GM21381 (cell line): ENCODE measurements at regions not wholly inside any gene's neighbourhood (a gene's known extent, or its start where the extent isn't known, plus 50 kb on each side); places are given as distances from the start of the nearest gene placed in this dataset.
A peak's percentile ranks its signal among the peaks of the same experiment; 100 is the strongest.
"Not testable (repeated sequence)": the region's sequence is repeated elsewhere in the genome, so short reads cannot be mapped to it uniquely, and the experiment has no call there.

ENCODE experiments used
- ATAC-seq: cut with Tn5 transposase; IDR thresholded peaks from one replicate; pipeline ENCODE4 v1.9.1; 2021; ENCODE audit warnings: mild to moderate bottlenecking, moderate library complexity; ENCODE audit not compliant: unreplicated experiment

- no peak for ATAC-seq
Measured at GRCh38 chr5:174811438-174811837, 87.1 kb downstream of the MSX2 start.

DNA sequence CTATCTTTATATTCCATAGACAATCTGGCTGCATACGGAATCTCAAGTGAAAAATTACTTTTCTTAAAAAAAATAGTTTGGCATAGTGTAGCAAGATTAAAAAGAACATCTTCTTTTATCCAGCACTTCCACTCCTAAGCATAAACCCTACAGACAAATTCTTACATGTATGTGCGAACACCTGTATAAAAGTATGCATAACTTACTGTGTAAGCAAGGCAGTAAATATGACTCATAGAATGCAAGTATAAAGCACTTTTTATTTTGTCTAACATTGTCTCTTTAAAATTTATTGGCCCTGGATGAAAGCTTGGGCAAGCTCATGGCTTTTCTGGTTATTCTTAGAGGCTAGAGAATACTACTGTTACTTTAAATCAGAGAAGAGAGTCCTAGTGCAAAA, 86.4 kb downstream of the MSX2 start:
- no peak for ATAC-seq

GRCh38 chr5:174807471-174807870, 83.1 kb downstream of the MSX2 start:
- ATAC-seq, result no peak

DNA sequence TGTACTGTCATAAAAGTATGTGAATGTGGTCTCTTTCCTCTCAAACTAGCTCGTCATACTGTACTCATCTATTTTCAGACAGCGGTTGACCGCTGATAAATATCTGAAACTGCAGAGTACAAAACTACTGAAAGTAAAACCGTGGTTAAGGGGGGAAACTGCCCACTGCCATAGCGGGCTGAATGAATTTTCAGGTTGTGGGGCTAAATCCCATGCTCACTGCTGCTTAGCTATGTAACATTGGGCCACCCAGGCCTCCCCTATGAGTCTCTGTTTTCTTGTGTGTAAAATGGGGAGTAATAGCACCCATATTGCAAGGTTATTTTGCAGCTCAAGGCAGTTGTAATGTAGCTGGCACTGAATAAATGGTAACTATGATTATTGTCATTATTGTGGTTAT, 82.3 kb downstream of the MSX2 start:
- no peak for ATAC-seq

DNA sequence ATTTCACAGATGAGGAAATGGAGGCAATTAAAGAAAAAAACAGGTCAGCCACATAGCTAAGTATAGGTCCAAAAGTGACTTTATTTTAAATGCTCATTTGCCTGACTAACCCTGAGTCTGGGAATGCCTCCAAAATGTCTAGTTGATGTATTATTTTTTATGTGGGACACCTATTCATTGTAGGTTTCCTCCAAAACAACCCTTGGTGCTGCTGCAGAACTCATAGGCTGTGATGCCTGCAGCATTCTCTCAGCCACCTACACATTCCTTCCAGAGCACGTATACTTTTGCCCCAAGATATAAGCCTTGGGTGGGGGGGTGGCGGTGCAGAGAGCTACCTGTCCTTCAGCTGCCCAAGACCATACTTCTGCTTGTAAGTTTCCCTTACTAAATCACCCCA, 77.4 kb downstream of the MSX2 start:
- ATAC-seq, result no peak

GRCh38 chr5:174800435-174800834, 76.1 kb downstream of the MSX2 start:
- no peak for ATAC-seq

DNA sequence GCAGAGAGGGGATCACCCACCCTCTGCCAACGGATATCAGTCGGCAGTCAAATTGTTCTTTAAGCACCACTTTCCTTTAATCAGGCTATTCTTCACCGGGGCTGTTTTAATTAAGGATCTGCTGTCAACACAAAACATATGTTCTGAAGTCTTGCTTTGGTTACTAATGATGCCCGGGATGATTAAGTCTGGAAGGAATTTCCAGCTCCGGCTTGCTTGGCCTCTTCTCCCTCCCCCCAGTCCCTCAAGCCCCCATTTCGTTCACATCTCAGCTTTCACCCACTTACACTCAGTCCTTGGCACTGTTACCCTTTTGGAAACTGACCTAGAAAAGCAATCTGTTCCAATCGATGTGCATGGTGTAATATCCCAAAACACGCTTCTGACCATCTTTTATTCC, 74.7 kb downstream of the MSX2 start:
- no peak for ATAC-seq

DNA sequence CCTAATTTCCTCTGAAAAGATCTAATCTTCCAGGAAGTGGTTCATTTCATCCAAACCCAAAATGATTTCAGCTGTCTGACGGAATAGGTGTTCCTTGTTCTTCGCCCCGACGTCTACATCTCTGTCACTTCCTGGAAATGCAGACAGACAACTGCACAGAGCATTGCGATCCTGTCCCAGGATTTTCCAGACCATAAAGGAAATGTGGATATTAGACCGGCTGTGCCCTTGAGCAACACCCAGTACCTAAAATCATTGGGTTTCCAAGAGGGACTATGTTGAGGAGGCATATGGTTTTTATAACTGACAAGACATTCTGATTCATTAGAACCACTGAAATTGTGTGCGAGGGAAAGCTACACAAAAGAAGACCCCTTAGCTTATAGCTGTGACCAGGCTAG, 74.2 kb downstream of the MSX2 start:
- ATAC-seq, result no peak

DNA sequence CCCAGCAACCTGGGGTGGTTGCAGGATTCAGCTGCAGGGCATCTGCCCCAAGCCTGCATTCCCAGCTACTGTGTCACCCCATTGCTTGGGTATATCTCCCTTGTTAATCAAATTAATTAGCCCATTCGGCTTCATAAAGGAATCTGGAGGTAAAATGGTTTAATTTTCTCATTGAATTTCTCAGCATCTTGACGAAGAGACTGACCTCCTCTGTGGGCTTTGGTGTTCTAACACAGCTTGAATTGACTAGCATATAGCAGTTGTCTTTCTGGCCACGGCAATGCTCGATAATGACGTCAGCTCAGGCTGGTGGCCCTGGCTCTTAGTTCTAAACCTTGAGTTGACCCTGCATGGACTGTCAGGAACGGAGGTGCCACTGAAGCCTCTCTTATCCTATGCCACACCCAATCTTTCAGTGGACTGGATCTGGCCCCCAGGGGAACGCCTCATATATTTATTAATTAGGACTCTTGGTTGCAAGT, 72.4 kb downstream of the MSX2 start:
- no peak for ATAC-seq

- no peak for ATAC-seq
Measured at GRCh38 chr5:174794931-174795672, 70.7 kb downstream of the MSX2 start.

- ATAC-seq, result peak; percentile 70
Measured at GRCh38 chr5:174793684-174794328, 69.4 kb downstream of the MSX2 start.

- ATAC-seq, result no peak
Measured at GRCh38 chr5:174793076-174793475, 68.7 kb downstream of the MSX2 start.

GRCh38 chr5:174792265-174792664, 67.9 kb downstream of the MSX2 start:
- ATAC-seq, result not testable (repeated sequence)

- no peak for ATAC-seq
Measured at GRCh38 chr5:174790906-174791305, 66.5 kb downstream of the MSX2 start.

DNA sequence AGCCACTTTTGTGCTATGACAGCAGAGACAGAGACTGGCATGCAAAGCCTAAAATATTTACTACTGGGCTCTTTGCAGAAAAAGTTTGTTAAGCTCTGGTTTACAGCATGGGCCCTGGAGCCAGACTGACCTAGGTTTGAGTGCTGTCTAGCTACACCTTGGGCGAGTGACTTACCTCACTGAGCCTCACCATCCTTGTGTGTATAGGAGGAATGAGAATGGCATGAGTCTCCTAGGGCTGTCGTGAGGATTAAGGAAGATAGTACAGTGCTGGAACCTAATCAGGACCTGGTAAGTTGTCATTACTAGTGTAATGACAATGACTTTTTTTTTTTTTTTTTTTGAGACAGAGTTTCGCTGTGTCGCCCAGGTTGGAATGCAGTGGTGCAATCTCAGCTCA, 65.2 kb downstream of the MSX2 start:
- no peak for ATAC-seq

GRCh38 chr5:174785120-174785680, 60.8 kb downstream of the MSX2 start:
- ATAC-seq, result no peak
